ENCODE measurements at regions not wholly inside any gene's neighbourhood (a gene's known extent, or its start where the extent isn't known, plus 50 kb on each side); places are given as distances from the start of the nearest gene placed in this dataset.

GRCh38 chr4:187178084-187178483 lies 454.4 kb upstream of the FAT1 start:
- TF ChIP-seq POLR2A (IDR thresholded peaks at IDR 0.05), result no peak
- no peak for TF ChIP-seq CTCF (IDR thresholded peaks at IDR 0.05)
